GM18907 (cell line): ENCODE measurements at regions not wholly inside any gene's neighbourhood (a gene's known extent, or its start where the extent isn't known, plus 50 kb on each side); places are given as distances from the start of the nearest gene placed in this dataset.

Experiments
- ATAC-seq: cut with Tn5 transposase; IDR thresholded peaks from one replicate; pipeline ENCODE4 v1.9.1; 2021; ENCODE audit warnings: mild to moderate bottlenecking, moderate library complexity; ENCODE audit not compliant: unreplicated experiment

- peak; percentile 99 for ATAC-seq
These were observed 129.8 kb downstream of the SATB1 start for GRCh38 chr3:18295171-18295920.

GRCh38 chr3:18290157-18290556 is 135.0 kb downstream of the SATB1 start:
- ATAC-seq, result no peak

GRCh38 chr3:18288243-18288642 is 136.9 kb downstream of the SATB1 start:
- ATAC-seq, result no peak

- ATAC-seq, result no peak
These were observed 140.4 kb downstream of the SATB1 start for GRCh38 chr3:18284716-18285115.

- no peak for ATAC-seq
These were observed 141.5 kb downstream of the SATB1 start for GRCh38 chr3:18283680-18284079.

- no peak for ATAC-seq
These were observed 142.6 kb downstream of the SATB1 start for GRCh38 chr3:18282507-18282906.

GRCh38 chr3:18279226-18279737 is 145.9 kb downstream of the SATB1 start:
- ATAC-seq, result no peak

- ATAC-seq, result no peak
These were observed 160.3 kb downstream of the SATB1 start for GRCh38 chr3:18264853-18265252.

GRCh38 chr3:18264361-18264760 is 160.8 kb downstream of the SATB1 start:
- ATAC-seq, result no peak

GRCh38 chr3:18258492-18258891 is 166.6 kb downstream of the SATB1 start:
- ATAC-seq, result peak; percentile 94

- no peak for ATAC-seq
These were observed 172.6 kb downstream of the SATB1 start for GRCh38 chr3:18252578-18252977.

GRCh38 chr3:18250991-18251390 is 174.1 kb downstream of the SATB1 start:
- no peak for ATAC-seq

- no peak for ATAC-seq
These were observed 176.0 kb downstream of the SATB1 start for GRCh38 chr3:18249126-18249525.

- no peak for ATAC-seq
These were observed 177.3 kb downstream of the SATB1 start for GRCh38 chr3:18247776-18248310.

GRCh38 chr3:18247139-18247695 is 177.9 kb downstream of the SATB1 start:
- no peak for ATAC-seq

GRCh38 chr3:18246336-18247060 is 178.6 kb downstream of the SATB1 start:
- no peak for ATAC-seq

- ATAC-seq, result peak; percentile 59
These were observed 179.4 kb downstream of the SATB1 start for GRCh38 chr3:18245721-18246120.

GRCh38 chr3:18241837-18242236 is 183.3 kb downstream of the SATB1 start:
- ATAC-seq, result no peak

- ATAC-seq, result no peak
These were observed 185.5 kb downstream of the SATB1 start for GRCh38 chr3:18239674-18240073.

- no peak for ATAC-seq
These were observed 186.3 kb downstream of the SATB1 start for GRCh38 chr3:18238746-18239331.

- ATAC-seq, result no peak
These were observed 186.8 kb downstream of the SATB1 start for GRCh38 chr3:18238332-18238731.
